IPS-NIHi7 (cell line): ENCODE measurements at regions not wholly inside any gene's neighbourhood (a gene's known extent, or its start where the extent isn't known, plus 50 kb on each side); places are given as distances from the start of the nearest gene placed in this dataset.

Experiments
- DNase-seq: peaks from one replicate; pipeline ENCODE4 v3.0.0; 2012; ENCODE audit warnings: mixed read lengths; ENCODE audit errors: extremely low spot score

- no peak for DNase-seq
Measured at GRCh38 chr5:51275428-51275827, 107.8 kb upstream of the ISL1 start.

GRCh38 chr5:51276250-51276649 lies 107.0 kb upstream of the ISL1 start:
- no peak for DNase-seq

DNA sequence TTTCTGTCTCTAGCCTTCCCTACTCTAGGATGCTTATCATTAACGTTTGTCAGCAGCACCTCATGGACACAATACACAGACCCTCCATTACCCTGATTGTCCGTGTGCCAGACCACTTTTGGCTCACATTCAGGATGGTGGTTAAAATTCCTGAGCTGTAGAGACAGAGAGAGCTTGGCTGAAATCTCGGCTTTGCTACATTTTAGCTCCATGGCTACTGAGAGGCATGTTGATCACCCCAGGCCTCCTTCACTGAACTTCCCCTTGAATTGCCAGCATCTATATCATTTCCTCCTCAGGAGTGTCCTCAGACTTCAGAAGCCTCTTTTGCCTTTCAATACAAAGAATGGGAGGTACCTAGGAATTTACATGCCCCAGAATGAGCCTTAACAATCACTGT lies 104.7 kb upstream of the ISL1 start:
- peak; percentile 34 for DNase-seq

DNA sequence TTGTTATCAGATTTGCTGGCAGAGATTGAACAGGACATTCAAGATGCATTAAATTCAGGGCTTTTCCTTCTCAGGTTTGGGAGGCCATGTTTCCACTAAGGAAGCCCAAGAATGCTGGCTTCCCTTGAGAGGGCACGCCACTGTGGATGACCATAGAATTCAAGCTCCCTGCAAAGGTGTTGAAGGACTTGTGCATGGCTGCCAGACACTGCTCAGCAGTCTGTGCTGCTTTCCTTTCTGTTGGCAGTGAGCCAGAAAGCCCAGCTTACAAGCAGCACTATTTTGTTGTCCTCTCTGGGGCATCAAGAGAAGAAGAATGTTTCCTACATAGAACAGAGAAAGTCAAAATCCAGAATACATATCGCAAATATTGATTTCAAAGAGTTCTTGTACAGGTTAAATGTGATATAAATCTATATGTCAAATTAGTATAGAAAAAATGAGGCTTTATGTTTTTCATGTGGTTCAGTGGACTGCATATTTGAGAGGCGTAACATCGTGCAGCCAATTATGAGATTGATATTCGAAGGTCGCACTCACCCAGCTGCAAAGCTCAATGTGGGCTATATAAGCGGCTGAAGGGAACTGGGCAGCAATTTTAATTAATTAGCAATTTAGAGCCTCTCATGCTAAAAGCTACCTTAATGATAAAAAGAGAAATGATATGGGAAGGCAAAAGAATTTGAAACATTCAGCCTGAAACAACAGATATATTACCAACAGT lies 103.1 kb upstream of the ISL1 start:
- DNase-seq, result no peak

- DNase-seq, result no peak
Measured at GRCh38 chr5:51286046-51286445, 97.2 kb upstream of the ISL1 start.

DNA sequence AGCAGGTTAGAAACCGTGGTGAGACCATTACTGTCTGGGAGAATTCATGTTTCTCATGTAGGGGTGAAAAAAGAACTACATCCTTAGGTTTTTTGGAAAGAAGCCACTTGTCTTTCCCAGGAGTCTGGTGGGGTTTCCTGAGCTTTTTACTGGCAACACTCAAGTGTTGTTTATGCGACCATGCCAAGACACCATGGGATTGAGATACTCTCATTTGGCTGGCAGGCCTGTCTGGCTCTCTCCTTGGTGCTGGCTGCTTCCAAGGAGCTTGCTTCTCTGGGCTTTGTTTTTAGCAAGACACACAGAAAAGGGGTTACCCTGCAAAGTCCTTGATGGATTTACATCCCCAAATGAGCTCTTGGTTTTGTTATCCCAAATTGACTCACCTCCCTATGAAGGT lies 80.9 kb upstream of the ISL1 start:
- DNase-seq, result peak; percentile 15

GRCh38 chr5:51326844-51327243 lies 56.4 kb upstream of the ISL1 start:
- DNase-seq, result no peak
